NCI-H2171 treated with DMSO at 0.1 percent for 48 hours (cell line): ENCODE measurements at regions not wholly inside any gene's neighbourhood (a gene's known extent, or its start where the extent isn't known, plus 50 kb on each side); places are given as distances from the start of the nearest gene placed in this dataset.
"Not testable (repeated sequence)": the region's sequence is repeated elsewhere in the genome, so short reads cannot be mapped to it uniquely, and the experiment has no call there.

ENCODE experiments used
- DNase-seq: peaks from one replicate; lab custom pipeline; 2025; lab: John Stamatoyannopoulos, UW

- no peak for DNase-seq
Measured at GRCh38 chr1:230556453-230556852, 85.8 kb upstream of the COG2 start.

- DNase-seq, result no peak
Measured at GRCh38 chr1:230555814-230556213, 86.5 kb upstream of the COG2 start.

- no peak for DNase-seq
Measured at GRCh38 chr1:230552880-230553279, 89.4 kb upstream of the COG2 start.

- DNase-seq, result not testable (repeated sequence)
Measured at GRCh38 chr1:230550945-230551344, 91.3 kb upstream of the COG2 start.

- no peak for DNase-seq
Measured at GRCh38 chr1:230550428-230550827, 91.9 kb upstream of the COG2 start.

GRCh38 chr1:230549625-230550024 lies 92.7 kb upstream of the COG2 start:
- peak; percentile 40 for DNase-seq

GRCh38 chr1:230548997-230549396 lies 93.3 kb upstream of the COG2 start:
- DNase-seq, result peak; percentile 83

- DNase-seq, result peak; percentile 43
Measured at GRCh38 chr1:230548357-230548756, 93.9 kb upstream of the COG2 start.

DNA sequence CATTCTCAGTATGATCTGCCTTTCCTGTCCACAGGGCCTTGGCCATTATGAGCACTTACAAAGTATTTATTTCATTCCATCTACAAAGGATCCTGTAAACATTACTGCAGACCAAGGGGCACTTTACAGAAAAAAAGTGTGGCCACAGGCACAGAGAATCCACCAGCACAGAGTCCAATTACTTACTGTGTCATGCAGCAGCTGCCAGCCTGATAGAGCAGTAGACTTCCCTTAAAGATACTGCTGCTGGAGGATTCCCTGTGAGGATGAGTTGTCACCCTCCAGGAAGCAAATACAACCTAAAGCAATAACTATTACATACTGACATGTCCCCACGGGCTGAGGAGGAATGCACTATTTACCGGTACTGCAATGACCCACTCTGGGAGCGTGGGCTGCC lies 97.1 kb upstream of the COG2 start:
- DNase-seq, result no peak

DNA sequence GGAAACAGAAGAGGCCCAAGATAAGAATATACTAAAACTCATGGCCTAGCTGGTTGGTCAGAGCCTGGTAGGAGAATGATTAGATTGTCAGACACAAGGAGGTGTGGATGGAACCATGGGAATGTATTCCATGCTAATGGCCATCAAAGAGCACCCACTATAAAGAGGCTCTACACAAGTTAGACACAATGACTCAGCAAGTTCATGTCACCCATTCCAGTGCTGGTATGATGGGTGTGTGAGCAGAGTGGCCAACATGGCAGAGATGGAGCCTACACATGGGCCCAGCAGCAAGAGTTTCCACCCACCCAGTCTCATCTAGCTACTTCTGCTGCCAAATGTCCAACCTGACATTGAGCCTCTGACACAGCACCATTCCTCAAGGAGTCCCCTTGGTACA lies 97.5 kb upstream of the COG2 start:
- DNase-seq, result no peak

DNA sequence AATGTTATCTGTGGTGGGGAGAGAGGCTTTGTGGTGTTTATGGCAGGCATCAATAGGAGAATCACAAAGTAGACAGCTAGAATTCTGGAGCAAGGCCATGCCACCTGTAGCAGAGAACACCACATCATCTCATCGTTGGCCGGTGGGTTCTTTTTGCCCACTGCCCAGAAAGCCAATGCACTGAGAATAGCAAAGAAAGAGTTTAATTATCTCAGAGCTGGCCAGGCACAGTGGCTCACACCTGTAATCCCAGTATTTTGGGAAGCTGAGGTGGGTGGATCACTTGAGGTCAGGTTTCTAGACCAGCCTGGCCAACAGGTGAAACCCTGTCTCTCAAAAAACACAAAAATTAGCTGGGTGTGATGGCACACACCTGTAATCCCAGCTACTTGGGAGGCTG lies 99.2 kb upstream of the COG2 start:
- no peak for DNase-seq

DNA sequence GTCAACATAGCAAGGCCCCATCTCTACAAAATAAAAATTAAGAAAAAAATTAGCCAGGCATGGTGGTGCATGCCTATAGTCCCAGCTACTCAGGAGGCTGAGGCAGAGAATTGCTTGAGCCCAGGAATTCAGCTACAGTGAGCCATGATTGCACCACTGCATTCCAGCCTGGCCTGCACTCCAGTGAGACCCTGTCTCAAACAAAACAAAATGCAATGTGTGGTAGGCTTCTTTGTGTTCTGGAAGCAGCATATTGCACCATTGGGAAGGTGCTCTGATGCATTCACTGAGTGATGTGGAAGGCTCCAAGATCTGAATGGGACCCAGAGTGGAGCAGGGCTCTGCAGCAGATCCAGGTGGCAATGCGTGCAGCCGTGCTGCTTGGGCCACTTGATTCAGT lies 99.6 kb upstream of the COG2 start:
- DNase-seq, result no peak

DNA sequence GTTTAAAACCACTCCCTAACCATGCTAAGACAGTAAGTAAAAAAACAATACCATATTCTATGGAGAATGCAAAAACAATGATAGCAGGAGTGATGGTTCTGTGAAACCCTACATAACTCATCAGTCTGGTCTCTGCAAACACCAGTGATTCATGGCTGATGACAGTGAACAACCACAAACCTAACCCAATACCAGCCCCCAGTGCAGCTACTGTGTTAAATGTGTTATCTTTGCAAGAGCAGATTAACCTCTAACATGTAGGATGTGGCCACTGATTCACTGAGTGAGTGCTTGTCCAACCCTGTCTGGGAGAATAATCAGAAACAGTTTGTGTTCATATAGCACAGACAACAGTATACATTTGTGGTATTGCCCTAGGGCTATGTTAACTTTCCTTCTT lies 100.2 kb upstream of the COG2 start:
- DNase-seq, result no peak

- DNase-seq, result no peak
Measured at GRCh38 chr1:230541306-230541705, 101.0 kb upstream of the COG2 start.

DNA sequence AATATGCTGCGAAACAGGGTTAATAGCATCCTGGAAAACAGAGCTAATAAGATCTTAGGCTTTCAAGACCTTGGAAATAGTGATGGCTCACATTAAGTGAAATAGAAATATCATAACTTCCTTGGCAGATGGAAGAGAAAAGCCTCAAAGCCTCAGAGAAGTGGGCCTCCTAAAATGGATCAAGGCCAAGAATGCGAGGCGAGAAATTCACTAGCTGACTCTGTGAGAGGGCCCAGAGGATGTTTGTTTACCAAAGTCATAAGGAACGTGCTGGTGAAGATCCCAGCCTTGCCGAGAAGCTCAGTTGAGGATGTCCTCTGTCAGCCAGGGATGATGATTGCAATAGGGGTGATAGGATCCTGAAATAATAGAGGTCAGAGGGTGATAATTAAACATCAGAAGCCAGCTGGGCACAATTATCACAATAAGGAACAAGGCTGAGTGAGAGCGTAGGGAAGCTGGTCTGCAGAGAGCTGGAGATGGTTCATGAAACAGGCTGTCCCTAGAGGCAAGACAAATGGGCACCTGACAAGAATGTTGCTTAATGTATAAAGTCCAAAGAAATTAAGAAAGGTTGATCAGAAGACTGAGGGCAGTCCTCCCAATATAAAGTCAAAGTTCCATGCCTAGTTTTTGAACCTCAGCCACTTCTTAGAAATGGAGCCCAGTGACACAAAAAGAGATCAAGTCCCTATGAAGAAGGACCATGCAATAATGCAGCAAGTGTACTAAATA lies 101.7 kb upstream of the COG2 start:
- DNase-seq, result no peak

GRCh38 chr1:230537456-230537855 lies 104.8 kb upstream of the COG2 start:
- DNase-seq, result no peak

- peak; percentile 70 for DNase-seq
Measured at GRCh38 chr1:230536641-230537155, 105.6 kb upstream of the COG2 start.

DNA sequence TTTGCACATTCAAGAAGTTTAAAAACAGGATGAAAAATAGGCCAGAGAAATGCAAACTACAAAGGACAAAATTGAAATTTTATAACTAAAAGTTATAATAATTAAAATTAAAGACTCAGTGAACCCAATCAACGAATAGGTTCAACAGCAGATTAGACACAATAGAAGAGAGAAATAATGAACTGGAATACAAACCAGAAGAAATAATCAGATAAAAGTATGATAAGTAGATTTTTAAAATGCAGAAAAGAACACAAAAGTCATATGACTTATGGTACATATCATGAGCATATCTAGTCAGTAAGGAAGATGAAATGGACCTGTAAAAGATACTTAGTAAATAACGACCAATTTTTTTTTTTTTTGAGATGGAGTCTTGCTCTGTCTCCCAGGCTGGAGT lies 108.1 kb upstream of the COG2 start:
- no peak for DNase-seq

GRCh38 chr1:230531103-230531502 lies 105.0 kb upstream of the PGBD5 start:
- no peak for DNase-seq

DNA sequence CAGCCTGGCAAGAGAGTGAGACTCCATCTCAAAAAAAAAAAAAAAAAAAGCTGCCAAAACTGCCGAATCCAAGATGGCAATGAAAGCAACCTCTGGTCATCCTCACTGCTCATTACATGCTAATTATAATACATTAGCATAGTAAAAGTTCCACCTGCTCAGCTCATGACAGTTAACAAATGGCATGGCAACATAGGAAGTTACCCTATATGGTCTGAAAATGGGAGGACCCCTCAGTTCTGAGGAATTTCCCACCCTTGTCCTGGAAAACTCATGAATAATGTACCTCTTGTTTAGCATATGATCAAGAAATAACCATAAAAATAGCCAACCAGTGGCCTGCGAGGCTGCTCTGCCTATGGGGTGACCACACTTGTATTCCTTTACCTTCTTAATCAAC lies 93.1 kb upstream of the PGBD5 start:
- no peak for DNase-seq

GRCh38 chr1:230518511-230518910 lies 92.4 kb upstream of the PGBD5 start:
- no peak for DNase-seq

- peak; percentile 96 for DNase-seq
Measured at GRCh38 chr1:230517786-230518185, 91.7 kb upstream of the PGBD5 start.

DNA sequence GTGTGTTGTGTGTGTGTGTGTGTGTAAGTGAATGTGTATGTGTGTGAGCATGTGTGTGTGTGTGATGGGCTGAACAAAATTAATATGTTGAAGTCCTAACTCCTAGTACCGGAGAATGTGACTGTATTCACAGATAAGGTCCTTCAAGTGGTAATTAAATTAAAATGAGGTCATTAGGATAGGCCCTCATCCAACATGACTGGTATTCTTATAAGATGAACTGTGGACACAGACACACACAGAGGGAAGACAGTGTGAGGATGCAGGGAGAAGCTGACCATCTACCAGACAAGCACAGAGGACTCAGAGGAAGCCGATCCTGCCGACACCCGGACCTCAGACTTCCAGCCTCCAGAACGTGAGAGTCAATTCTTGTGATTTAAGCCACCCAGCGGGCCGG lies 91.2 kb upstream of the PGBD5 start:
- no peak for DNase-seq

- DNase-seq, result no peak
Measured at GRCh38 chr1:230516889-230517288, 90.8 kb upstream of the PGBD5 start.
